Smooth muscle cell (in vitro differentiated cells): ENCODE measurements at regions not wholly inside any gene's neighbourhood (a gene's known extent, or its start where the extent isn't known, plus 50 kb on each side); places are given as distances from the start of the nearest gene placed in this dataset.
"Not testable (repeated sequence)": the region's sequence is repeated elsewhere in the genome, so short reads cannot be mapped to it uniquely, and the experiment has no call there.

ENCODE experiments used
- DNase-seq: peaks from one replicate; lab custom pipeline; 2025; ENCODE audit not compliant: unreplicated experiment; lab: John Stamatoyannopoulos, UW
- H2AFZ ChIP-seq: fragments of 200-600 bp; sonication (generic); 2 replicates; pipeline ENCODE4 v1.6.0; 2016; ENCODE audit warnings: antibody characterized with exemption, low read depth, mild to moderate bottlenecking
- H3F3A ChIP-seq: fragments of 200-600 bp; sonication (generic); 2 replicates; pipeline ENCODE4 v1.6.0; 2017; ENCODE audit warnings: antibody characterized with exemption, low read depth
- H3K27ac ChIP-seq: fragments of 200-600 bp; sonication (generic); 2 replicates; pipeline ENCODE4 v1.5.1; 2016; ENCODE audit warnings: low read depth, mild to moderate bottlenecking
- H3K27me3 ChIP-seq: fragments of 200-600 bp; sonication (generic); 2 replicates; pipeline ENCODE4 v1.6.1; 2016; ENCODE audit warnings: low read depth, mild to moderate bottlenecking
- H3K36me3 ChIP-seq: fragments of 200-600 bp; sonication (generic); 2 replicates; pipeline ENCODE4 v1.5.1; 2016; ENCODE audit warnings: low read depth
- H3K4me1 ChIP-seq: fragments of 200-600 bp; sonication (generic); 2 replicates; pipeline ENCODE4 v1.5.1; 2016; ENCODE audit warnings: low read depth
- H3K4me2 ChIP-seq: fragments of 200-600 bp; sonication (generic); 2 replicates; pipeline ENCODE4 v1.6.0; 2016; ENCODE audit warnings: mild to moderate bottlenecking
- H3K4me3 ChIP-seq: fragments of 200-600 bp; sonication (generic); 2 replicates; pipeline ENCODE4 v1.5.1; 2016; ENCODE audit warnings: mild to moderate bottlenecking
- H3K79me2 ChIP-seq: fragments of 200-600 bp; sonication (generic); 2 replicates; pipeline ENCODE4 v1.6.0; 2016; ENCODE audit warnings: low read depth, mild to moderate bottlenecking
- H3K9ac ChIP-seq: fragments of 200-600 bp; sonication (generic); 2 replicates; pipeline ENCODE4 v1.6.0; 2016; ENCODE audit warnings: low read depth
- H3K9me3 ChIP-seq: fragments of 200-600 bp; sonication (generic); replicated peaks from 2 replicates; pipeline ENCODE4 v1.5.1; 2016; ENCODE audit warnings: low read depth
- H4K20me1 ChIP-seq: fragments of 200-600 bp; sonication (generic); 2 replicates; pipeline ENCODE4 v1.6.0; 2016; ENCODE audit warnings: low read depth
- whole genome bisulfite sequencing: methylation state at CpG from one replicate; pipeline ENCODE4 v1.1.7; 2016; ENCODE audit warnings: low lambda C conversion rate; 5-methylcytosine and 5-hydroxymethylcytosine counted together
- TF ChIP-seq, protein P1 (sequence below): fragments of 200-600 bp; sonication (generic); IDR thresholded peaks from 2 replicates; pipeline ENCODE4 v1.5.1; 2017; ENCODE audit warnings: borderline replicate concordance, mild to moderate bottlenecking, antibody characterized with exemption; ENCODE audit not compliant: insufficient read depth, poor library complexity, severe bottlenecking

DNA sequence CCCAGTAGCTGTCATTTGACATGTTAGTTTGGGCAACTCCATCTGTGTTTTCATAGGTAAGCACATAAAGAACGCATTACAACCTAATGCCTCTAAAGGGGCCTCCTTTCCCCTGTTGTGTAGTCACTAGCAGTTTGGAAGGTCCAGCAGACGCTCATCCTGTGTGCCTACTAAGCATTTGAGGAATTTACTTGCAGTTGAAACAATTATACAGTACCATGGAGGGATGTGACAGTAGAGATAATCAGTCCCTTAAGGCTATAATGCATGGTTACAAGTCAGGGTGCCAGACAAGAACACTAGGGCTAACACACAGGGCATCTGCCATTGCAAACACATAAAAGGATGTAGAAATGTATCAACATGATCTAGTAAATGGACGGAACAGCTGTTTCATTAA lies 138.3 kb downstream of the PCDH10 start:
- Histone ChIP-seq H3F3A (no peaks in the 10 kb centered on the region), H2AFZ (no peak overlapping the region), H3K4me3 (no peak overlapping the region), H3K27me3 (no peaks in the 10 kb centered on the region), H4K20me1 (no peaks in the 10 kb centered on the region), H3K4me1 (no peaks in the 10 kb centered on the region), H3K4me2 (no peak overlapping the region), H3K9ac (no peak overlapping the region), H3K9me3 (no peaks in the 10 kb centered on the region), H3K27ac (no peak overlapping the region), H3K79me2 (no peaks in the 10 kb centered on the region), H3K36me3 (no peaks in the 10 kb centered on the region)
- no peak for DNase-seq
- WGBS, result 58% methylated on average over 3 of the region's 3 CpGs
- TF ChIP-seq, protein P1, sequence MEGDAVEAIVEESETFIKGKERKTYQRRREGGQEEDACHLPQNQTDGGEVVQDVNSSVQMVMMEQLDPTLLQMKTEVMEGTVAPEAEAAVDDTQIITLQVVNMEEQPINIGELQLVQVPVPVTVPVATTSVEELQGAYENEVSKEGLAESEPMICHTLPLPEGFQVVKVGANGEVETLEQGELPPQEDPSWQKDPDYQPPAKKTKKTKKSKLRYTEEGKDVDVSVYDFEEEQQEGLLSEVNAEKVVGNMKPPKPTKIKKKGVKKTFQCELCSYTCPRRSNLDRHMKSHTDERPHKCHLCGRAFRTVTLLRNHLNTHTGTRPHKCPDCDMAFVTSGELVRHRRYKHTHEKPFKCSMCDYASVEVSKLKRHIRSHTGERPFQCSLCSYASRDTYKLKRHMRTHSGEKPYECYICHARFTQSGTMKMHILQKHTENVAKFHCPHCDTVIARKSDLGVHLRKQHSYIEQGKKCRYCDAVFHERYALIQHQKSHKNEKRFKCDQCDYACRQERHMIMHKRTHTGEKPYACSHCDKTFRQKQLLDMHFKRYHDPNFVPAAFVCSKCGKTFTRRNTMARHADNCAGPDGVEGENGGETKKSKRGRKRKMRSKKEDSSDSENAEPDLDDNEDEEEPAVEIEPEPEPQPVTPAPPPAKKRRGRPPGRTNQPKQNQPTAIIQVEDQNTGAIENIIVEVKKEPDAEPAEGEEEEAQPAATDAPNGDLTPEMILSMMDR, result no peak

DNA sequence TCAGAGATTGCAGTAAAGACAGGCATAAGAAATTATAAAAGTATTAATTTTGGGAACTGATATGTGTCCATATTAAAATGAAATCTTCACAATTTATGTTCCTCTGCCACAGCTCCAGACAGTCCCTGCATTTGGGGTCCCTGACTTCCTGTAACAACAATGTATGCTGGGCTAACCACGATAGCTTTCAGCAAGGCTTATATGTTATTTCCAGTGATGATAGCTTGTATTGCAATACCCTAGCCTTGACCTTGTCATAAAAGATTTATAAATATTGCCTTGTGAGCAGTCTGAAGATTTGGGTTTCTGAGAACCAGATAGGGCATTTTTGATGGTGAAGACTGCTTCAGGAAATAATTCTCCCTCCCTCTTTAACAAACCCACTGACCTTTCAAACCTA lies 129.5 kb downstream of the PCDH10 start:
- no peaks in the 10 kb centered on the region for H3K9me3 ChIP-seq
- no peak overlapping the region for H3K4me3 ChIP-seq
- H3F3A ChIP-seq, result no peaks in the 10 kb centered on the region
- no peak overlapping the region for H2AFZ ChIP-seq
- H4K20me1 ChIP-seq, result no peaks in the 10 kb centered on the region
- H3K36me3 ChIP-seq, result no peaks in the 10 kb centered on the region
- TF ChIP-seq, protein P1, result no peak
- H3K27ac ChIP-seq, result no peak overlapping the region
- DNase-seq, result no peak
- H3K9ac ChIP-seq, result no peak overlapping the region
- 97% methylated on average over 1 of the region's 1 CpG for WGBS
- H3K27me3 ChIP-seq, result no peaks in the 10 kb centered on the region
- no peak overlapping the region for H3K4me2 ChIP-seq
- H3K79me2 ChIP-seq, result no peaks in the 10 kb centered on the region
- H3K4me1 ChIP-seq, result no peaks in the 10 kb centered on the region

DNA sequence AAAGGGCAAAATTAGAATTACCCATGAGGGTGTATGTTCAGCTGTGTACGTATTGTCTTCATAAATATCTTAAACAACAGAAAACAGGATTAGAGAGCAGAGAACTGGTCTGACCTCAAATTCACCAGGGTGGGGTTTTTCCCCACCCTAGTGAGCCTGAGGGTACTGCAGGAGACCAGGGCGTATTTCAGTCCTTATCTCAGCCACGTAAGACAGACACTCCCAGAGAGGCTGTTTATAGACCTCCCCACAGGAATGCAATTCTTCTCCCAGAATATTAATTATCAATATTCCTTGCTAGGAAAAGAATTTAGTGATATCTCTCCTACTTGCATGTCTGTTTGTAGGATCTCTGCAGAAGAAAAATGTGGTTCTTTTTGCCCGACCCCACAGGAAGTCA lies 128.8 kb downstream of the PCDH10 start:
- H3K36me3 ChIP-seq, H3K79me2 ChIP-seq, H3K27me3 ChIP-seq, H3K4me1 ChIP-seq, H3F3A ChIP-seq, H3K9me3 ChIP-seq, H3K9ac ChIP-seq, H3K27ac ChIP-seq, H3K4me3 ChIP-seq, H4K20me1 ChIP-seq, H3K4me2 ChIP-seq, DNase-seq, H2AFZ ChIP-seq: not testable (repeated sequence)
- whole genome bisulfite sequencing, result 92% methylated on average over 4 of the region's 4 CpGs

DNA sequence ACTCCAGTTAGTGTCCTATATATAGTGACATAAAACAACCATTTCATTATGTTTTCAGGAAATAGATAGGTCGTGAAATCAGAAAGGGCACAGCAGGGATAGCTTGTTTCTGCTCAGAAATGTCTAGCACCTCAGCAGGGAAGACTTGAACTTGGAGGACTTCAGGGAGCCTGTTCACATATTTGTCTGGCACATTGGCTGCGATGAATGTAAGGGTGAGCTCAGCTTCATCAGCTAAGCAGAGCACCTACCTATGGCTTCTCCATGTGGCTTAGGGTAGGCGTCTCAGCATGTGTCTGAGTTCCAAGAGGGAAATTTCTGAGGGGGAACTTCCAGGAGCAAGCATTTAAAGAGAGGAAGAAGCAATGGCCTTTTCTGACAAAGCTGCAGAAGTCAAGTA lies 126.2 kb downstream of the PCDH10 start:
- 83% methylated on average over 3 of the region's 3 CpGs for WGBS
- H3K4me3 ChIP-seq, result no peak overlapping the region
- H3K9ac ChIP-seq, result no peak overlapping the region
- H3K27ac ChIP-seq, result no peak overlapping the region
- no peaks in the 10 kb centered on the region for H4K20me1 ChIP-seq
- no peaks in the 10 kb centered on the region for H3K4me1 ChIP-seq
- TF ChIP-seq, protein P1, result no peak
- H3K4me2 ChIP-seq, result no peak overlapping the region
- no peaks in the 10 kb centered on the region for H3F3A ChIP-seq
- no peaks in the 10 kb centered on the region for H3K27me3 ChIP-seq
- H3K36me3 ChIP-seq, result no peaks in the 10 kb centered on the region
- H3K9me3 ChIP-seq, result no peaks in the 10 kb centered on the region
- DNase-seq, result no peak
- H2AFZ ChIP-seq, result no peak overlapping the region
- H3K79me2 ChIP-seq, result no peaks in the 10 kb centered on the region
